GM18951 (cell line): ENCODE measurements at regions not wholly inside any gene's neighbourhood (a gene's known extent, or its start where the extent isn't known, plus 50 kb on each side); places are given as distances from the start of the nearest gene placed in this dataset.

ENCODE experiments used
- POLR2A ChIP-seq: IDR thresholded peaks from 4 replicates; pipeline ENCODE4 v1.6.1; 2011; ENCODE audit warnings: mild to moderate bottlenecking; ENCODE audit not compliant: insufficient read length, insufficient read depth; ENCODE audit errors: extremely low read depth
- in situ Hi-C: fragments of 300-500 bp; cut with MboI; formaldehyde crosslinking; loops from one replicate; pipeline ENCODE4 v1.12.0; 2022; ENCODE audit warnings: low sequenced_read_pairs, mixed read lengths, inconsistent platforms; ENCODE audit not compliant: unreplicated experiment

GRCh38 chr4:65069177-65069576 lies 601.1 kb downstream of the EPHA5 start:
- no peak for TF ChIP-seq POLR2A
- in situ Hi-C loops: no loop called here

- in situ Hi-C loops: no loop called here
- TF ChIP-seq POLR2A: no peak
Observed at GRCh38 chr4:65066106-65066505, 604.2 kb downstream of the EPHA5 start.

GRCh38 chr4:65063601-65064000 lies 606.7 kb downstream of the EPHA5 start:
- in situ Hi-C loops: no loop called here
- no peak for TF ChIP-seq POLR2A

GRCh38 chr4:65050786-65051185 lies 619.5 kb downstream of the EPHA5 start:
- in situ Hi-C loops: no loop called here
- TF ChIP-seq POLR2A: no peak

GRCh38 chr4:65046192-65047133 lies 623.8 kb downstream of the EPHA5 start:
- in situ Hi-C loops: no loop called here
- TF ChIP-seq POLR2A: no peak

GRCh38 chr4:65033899-65034298 lies 624.6 kb upstream of the TECRL start:
- in situ Hi-C loops: no loop called here
- TF ChIP-seq POLR2A: no peak

GRCh38 chr4:65028592-65028991 lies 619.3 kb upstream of the TECRL start:
- in situ Hi-C loops: no loop called here
- TF ChIP-seq POLR2A: no peak

GRCh38 chr4:65023883-65024670 lies 614.8 kb upstream of the TECRL start:
- in situ Hi-C loops: no loop called here
- TF ChIP-seq POLR2A: no peak

- in situ Hi-C loops: no loop called here
- no peak for TF ChIP-seq POLR2A
Observed at GRCh38 chr4:65023081-65023480, 613.8 kb upstream of the TECRL start.

GRCh38 chr4:65021737-65022136 lies 612.5 kb upstream of the TECRL start:
- in situ Hi-C loops: no loop called here
- no peak for TF ChIP-seq POLR2A

GRCh38 chr4:65021149-65021548 lies 611.9 kb upstream of the TECRL start:
- TF ChIP-seq POLR2A: no peak
- in situ Hi-C loops: no loop called here

GRCh38 chr4:65019775-65020174 lies 610.5 kb upstream of the TECRL start:
- TF ChIP-seq POLR2A: no peak
- in situ Hi-C loops: no loop called here

GRCh38 chr4:65018313-65018712 lies 609.1 kb upstream of the TECRL start:
- no peak for TF ChIP-seq POLR2A
- in situ Hi-C loops: no loop called here

- in situ Hi-C loops: no loop called here
- TF ChIP-seq POLR2A: no peak
Observed at GRCh38 chr4:65014078-65014477, 604.8 kb upstream of the TECRL start.
